Fibroblast of lung (primary cell): ENCODE measurements at regions not wholly inside any gene's neighbourhood (a gene's known extent, or its start where the extent isn't known, plus 50 kb on each side); places are given as distances from the start of the nearest gene placed in this dataset.

Source experiments
- DNase-seq, 2 donors: peaks; one replicate each; pipeline versions ENCODE4 v3.0.0 to v3.0.0-alpha.2; 2010; ENCODE audit warnings: low read depth in 2 of 2
- H2AFZ ChIP-seq: 2 replicates; pipeline ENCODE4 v1.5.1; 2012; ENCODE audit warnings: low read length, control low read depth, inconsistent platforms
- H3K27ac ChIP-seq: 2 replicates; pipeline ENCODE4 v1.5.1; 2011; ENCODE audit warnings: low read length, control low read depth; ENCODE audit not compliant: insufficient read depth
- H3K27me3 ChIP-seq: 2 replicates; pipeline ENCODE4 v1.5.1; 2011; ENCODE audit warnings: mild to moderate bottlenecking, low read length; ENCODE audit not compliant: control insufficient read depth, insufficient read depth
- H3K36me3 ChIP-seq: 2 replicates; pipeline ENCODE4 v1.5.1; 2011; ENCODE audit warnings: low read length; ENCODE audit not compliant: control insufficient read depth, insufficient read depth
- H3K4me1 ChIP-seq: 2 replicates; pipeline ENCODE4 v1.5.1; 2011; ENCODE audit warnings: low read length; ENCODE audit not compliant: control insufficient read depth, insufficient read depth; ENCODE audit errors: extremely low read depth
- H3K4me2 ChIP-seq: 2 replicates; pipeline ENCODE4 v1.5.1; 2011; ENCODE audit warnings: low read length, control low read depth; ENCODE audit not compliant: insufficient read depth; ENCODE audit errors: extremely low read depth
- H3K4me3 ChIP-seq, 4 experiments: fragments of 200-600 bp in 1 of 4; sonication (generic) in 1 of 4; replicated peaks in 1 of 4; 2 replicates each; pipeline ENCODE4 v1.5.1; 2011 to 2016; ENCODE audit warnings: low read length in 4 of 4, low read depth in 3 of 4, mild to moderate bottlenecking in 3 of 4, control low read depth in 2 of 4, inconsistent platforms in 1 of 4, mixed read lengths in 1 of 4; ENCODE audit not compliant: insufficient read depth in 1 of 4; ENCODE audit errors: control extremely low read depth in 1 of 4
- H3K79me2 ChIP-seq: 2 replicates; pipeline ENCODE4 v1.5.1; 2012; ENCODE audit warnings: mild to moderate bottlenecking, low read length, inconsistent platforms; ENCODE audit not compliant: control insufficient read depth, insufficient read depth
- H3K9ac ChIP-seq: 2 replicates; pipeline ENCODE4 v1.5.1; 2011; ENCODE audit warnings: mild to moderate bottlenecking, low read length, control low read depth; ENCODE audit not compliant: insufficient read depth
- H3K9me3 ChIP-seq: 2 replicates; pipeline ENCODE4 v1.5.1; 2012; ENCODE audit warnings: low read depth, low read length; ENCODE audit not compliant: control insufficient read depth, insufficient read depth
- H4K20me1 ChIP-seq: 2 replicates; pipeline ENCODE4 v1.5.1; 2011; ENCODE audit warnings: low read length; ENCODE audit not compliant: control insufficient read depth, insufficient read depth; ENCODE audit errors: extremely low read depth
- EZH2 ChIP-seq: IDR thresholded peaks from 2 replicates; pipeline ENCODE4 v1.5.1; 2012; ENCODE audit warnings: low read length, control low read depth, mild to moderate bottlenecking; ENCODE audit errors: missing control alignments
- TF ChIP-seq, protein P1 (sequence below), 2 donors: IDR thresholded peaks in 1 of 2; conservative IDR thresholded peaks in 1 of 2; 1 replicate in 1 of 2; 2 replicates in 1 of 2; pipeline ENCODE4 v1.5.1; 2011 to 2012; ENCODE audit warnings: low read length in 2 of 2, control low read depth in 1 of 2, inconsistent platforms in 1 of 2, low read depth in 1 of 2, mild to moderate bottlenecking in 1 of 2

DNA sequence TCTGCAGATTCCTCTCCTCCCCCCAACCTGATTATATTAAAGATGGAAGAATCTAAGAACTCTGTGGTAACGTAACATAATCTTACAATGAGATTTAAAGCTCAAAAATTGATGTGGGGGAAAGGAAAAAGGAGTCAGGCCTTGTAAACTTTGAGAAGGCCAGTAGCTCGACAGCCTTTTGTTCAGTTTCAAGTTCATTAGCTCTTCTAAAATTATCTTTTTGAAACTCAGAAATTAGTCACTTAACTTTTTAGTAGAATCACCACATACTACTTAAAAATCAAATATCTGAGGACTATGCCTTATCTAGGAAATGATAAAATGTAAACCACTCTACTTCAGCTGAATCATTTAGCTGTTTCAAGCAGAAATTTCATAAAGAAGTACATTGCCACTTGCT lies 996.2 kb downstream of the AMY1C start:
- no peaks in the 10 kb centered on the region for H4K20me1 ChIP-seq
- no peaks in the 10 kb centered on the region for H3K27me3 ChIP-seq
- H3K4me3 ChIP-seq, result no peak overlapping the region
- TF ChIP-seq EZH2, result no peak
- TF ChIP-seq, protein P1, sequence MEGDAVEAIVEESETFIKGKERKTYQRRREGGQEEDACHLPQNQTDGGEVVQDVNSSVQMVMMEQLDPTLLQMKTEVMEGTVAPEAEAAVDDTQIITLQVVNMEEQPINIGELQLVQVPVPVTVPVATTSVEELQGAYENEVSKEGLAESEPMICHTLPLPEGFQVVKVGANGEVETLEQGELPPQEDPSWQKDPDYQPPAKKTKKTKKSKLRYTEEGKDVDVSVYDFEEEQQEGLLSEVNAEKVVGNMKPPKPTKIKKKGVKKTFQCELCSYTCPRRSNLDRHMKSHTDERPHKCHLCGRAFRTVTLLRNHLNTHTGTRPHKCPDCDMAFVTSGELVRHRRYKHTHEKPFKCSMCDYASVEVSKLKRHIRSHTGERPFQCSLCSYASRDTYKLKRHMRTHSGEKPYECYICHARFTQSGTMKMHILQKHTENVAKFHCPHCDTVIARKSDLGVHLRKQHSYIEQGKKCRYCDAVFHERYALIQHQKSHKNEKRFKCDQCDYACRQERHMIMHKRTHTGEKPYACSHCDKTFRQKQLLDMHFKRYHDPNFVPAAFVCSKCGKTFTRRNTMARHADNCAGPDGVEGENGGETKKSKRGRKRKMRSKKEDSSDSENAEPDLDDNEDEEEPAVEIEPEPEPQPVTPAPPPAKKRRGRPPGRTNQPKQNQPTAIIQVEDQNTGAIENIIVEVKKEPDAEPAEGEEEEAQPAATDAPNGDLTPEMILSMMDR (conservative IDR thresholded peaks at IDR 0.05 in 1 of 2, IDR thresholded peaks at IDR 0.05 in 1 of 2; ENCODE audit: low read depth in 1 of 2, low read length in 2 of 2), result no peak
- H3K36me3 ChIP-seq, result no peaks in the 10 kb centered on the region
- H2AFZ ChIP-seq, result no peak overlapping the region
- no peak for DNase-seq
- no peaks in the 10 kb centered on the region for H3K9me3 ChIP-seq
- no peaks in the 10 kb centered on the region for H3K79me2 ChIP-seq
- no peaks in the 10 kb centered on the region for H3K4me1 ChIP-seq
- H3K9ac ChIP-seq, result no peak overlapping the region
- H3K4me2 ChIP-seq, result no peak overlapping the region
- no peak overlapping the region for H3K27ac ChIP-seq

DNA sequence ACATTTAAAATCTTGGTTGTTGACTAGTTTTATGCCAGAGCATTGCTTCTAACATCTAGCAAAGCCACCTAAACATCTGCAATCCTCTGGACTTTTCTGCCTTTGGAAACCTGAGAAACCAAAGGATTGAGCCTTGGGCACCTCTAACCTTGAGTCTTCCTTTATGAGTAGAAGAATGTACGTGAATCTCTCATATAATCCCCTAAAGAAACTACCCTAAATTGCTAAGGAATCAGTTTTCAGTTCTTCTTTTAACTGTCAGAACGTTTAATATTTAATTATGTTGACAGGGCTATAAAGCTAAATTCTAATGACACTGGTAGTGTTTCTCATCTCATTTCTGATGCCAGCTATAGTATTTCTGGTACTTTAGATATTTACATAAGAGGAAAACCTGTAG lies 997.3 kb downstream of the AMY1C start:
- Histone ChIP-seq H3K27ac (no peak overlapping the region), H3K9me3 (no peaks in the 10 kb centered on the region), H2AFZ (no peak overlapping the region), H3K36me3 (no peaks in the 10 kb centered on the region), H3K9ac (no peak overlapping the region), H3K4me2 (no peak overlapping the region), H3K4me3 (no peak overlapping the region), H3K27me3 (no peaks in the 10 kb centered on the region), H3K79me2 (no peaks in the 10 kb centered on the region), H4K20me1 (no peaks in the 10 kb centered on the region), H3K4me1 (no peaks in the 10 kb centered on the region)
- TF ChIP-seq, protein P1 (conservative IDR thresholded peaks at IDR 0.05 in 1 of 2, IDR thresholded peaks at IDR 0.05 in 1 of 2; ENCODE audit: low read depth in 1 of 2, low read length in 2 of 2), result no peak
- no peak for TF ChIP-seq EZH2
- DNase-seq, result no peak

DNA sequence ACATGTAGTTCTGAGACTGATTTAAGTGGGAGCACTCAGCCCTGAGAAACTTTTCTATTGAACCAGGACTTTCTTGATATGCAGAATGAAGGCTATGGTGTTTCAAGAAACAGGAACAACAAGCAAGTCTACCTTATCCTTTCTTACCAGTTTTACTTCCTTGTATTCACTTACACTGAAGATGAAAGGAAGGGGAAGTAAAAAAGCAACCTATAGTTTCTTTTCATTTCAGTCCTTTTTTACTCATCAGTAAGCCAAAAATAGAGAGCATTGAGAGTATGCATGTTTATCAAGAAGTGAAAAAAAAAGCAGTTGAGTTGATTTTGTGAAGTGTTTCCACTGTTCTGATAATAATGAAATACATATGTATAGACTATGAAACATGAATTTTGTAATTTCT lies 1010.3 kb downstream of the AMY1C start:
- no peak for DNase-seq
- Histone ChIP-seq H3K4me3 (no peak overlapping the region), H3K4me1 (no peaks in the 10 kb centered on the region), H3K79me2 (no peaks in the 10 kb centered on the region), H4K20me1 (no peaks in the 10 kb centered on the region), H3K27ac (no peak overlapping the region), H3K36me3 (no peaks in the 10 kb centered on the region), H2AFZ (no peak overlapping the region), H3K9me3 (no peaks in the 10 kb centered on the region), H3K9ac (no peak overlapping the region), H3K4me2 (no peak overlapping the region), H3K27me3 (no peaks in the 10 kb centered on the region)
- TF ChIP-seq, protein P1 (conservative IDR thresholded peaks at IDR 0.05 in 1 of 2, IDR thresholded peaks at IDR 0.05 in 1 of 2; ENCODE audit: low read depth in 1 of 2, low read length in 2 of 2), result no peak
- no peak for TF ChIP-seq EZH2
